ENCODE measurements at regions not wholly inside any gene's neighbourhood (a gene's known extent, or its start where the extent isn't known, plus 50 kb on each side); places are given as distances from the start of the nearest gene placed in this dataset.
"Not testable (repeated sequence)": the region's sequence is repeated elsewhere in the genome, so short reads cannot be mapped to it uniquely, and the experiment has no call there.

- not testable (repeated sequence) for DNase-seq
Observed at GRCh38 chr16:21422824-21423223, 144.7 kb upstream of the CRYM start.

DNA sequence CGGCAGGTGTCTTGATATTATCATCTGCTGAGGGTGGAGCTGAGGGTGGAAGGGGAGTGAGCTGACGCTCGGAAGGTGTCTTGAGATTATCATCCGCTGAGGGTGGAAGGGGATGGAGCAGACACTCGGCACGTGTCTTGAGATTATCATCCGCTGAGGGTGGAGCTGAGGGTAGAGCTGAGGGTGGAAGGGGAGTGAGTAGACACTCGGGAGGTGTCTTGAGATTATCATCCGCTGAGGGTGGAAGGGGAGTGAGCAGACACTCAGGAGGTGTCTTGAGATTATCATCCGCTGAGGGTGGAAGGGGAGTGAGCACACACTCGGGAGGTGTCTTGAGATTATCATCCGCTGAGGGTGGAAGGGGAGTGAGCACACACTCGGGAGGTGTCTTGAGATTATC lies 126.6 kb upstream of the CRYM start:
- not testable (repeated sequence) for DNase-seq

GRCh38 chr16:21397866-21398265 lies 119.8 kb upstream of the CRYM start:
- DNase-seq: not testable (repeated sequence)

GRCh38 chr16:21396545-21396944 lies 118.5 kb upstream of the CRYM start:
- not testable (repeated sequence) for DNase-seq

GRCh38 chr16:21390634-21391033 lies 112.5 kb upstream of the CRYM start:
- not testable (repeated sequence) for DNase-seq

GRCh38 chr16:21389860-21390259 lies 111.8 kb upstream of the CRYM start:
- not testable (repeated sequence) for DNase-seq

DNA sequence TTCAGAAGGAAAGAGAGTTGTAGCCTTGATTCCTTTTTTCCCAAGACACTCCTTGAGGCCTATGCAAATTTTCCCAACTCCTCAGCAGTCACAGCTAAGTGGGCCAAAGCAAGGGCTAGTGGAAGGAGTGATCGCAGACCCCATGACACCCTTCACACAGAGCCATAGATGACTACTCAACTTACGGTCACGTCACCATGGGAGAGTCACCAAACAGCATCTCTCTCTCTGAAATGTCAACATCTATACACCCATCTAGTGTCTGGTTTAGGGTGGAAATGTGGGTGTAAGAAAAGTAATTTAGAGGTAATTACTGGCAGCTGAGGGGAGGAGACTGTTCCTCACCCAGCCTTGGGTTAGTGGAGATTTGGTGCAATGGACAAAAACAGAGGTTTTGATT lies 109.7 kb upstream of the CRYM start:
- not testable (repeated sequence) for DNase-seq

DNA sequence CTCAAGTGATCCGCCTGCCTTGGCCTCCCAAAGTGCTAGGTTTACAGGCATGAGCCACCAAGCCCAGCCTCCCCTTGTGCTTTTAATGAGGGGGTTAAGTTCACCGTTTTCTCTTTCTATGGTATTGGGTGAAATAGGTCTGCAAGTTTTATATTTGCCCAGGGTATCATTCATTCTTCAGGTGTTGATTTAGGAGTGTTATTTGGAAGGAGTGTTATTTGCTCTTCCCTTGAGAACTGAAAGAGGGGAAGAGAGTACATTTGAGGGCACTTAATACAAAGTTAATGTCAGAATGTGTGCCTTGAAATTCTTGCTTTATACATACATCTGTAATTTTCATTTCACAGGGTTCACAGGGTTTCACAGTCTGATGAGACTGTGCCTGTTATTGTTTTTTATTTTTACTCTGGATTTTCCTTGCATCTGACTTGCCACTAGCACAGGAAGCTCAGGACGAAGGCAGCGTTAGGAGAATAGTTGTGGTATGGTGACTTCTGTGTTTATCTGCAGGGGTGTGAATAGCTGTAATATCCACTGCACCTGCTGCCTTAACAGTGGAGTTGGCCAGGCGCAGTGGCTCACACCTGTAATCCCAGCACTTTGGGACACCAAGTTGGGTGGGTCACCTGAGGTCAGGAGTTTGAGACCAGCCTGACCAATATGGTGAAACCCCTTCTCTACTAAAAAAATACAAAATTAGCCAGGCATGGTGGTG lies 108.3 kb upstream of the CRYM start:
- not testable (repeated sequence) for DNase-seq

DNA sequence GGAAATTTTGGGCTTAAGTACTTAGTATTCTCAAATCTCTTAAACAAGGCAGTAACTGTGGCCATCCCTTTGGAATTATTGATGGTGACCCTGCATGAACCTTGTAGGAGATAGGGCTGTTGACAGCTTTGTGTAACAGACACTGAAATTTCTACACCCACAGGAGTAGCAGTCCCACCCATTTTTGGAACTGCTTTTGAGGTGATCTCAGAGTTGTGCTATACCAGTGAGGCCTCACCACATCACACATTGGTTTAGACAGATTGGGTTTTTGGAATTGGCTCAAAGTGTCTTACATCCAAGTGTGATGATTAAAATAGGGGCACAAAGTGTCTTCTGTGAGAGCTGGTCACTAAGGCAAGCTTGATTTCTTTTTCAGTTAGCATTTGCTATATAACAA lies 105.6 kb upstream of the CRYM start:
- DNase-seq: not testable (repeated sequence)

GRCh38 chr16:21379645-21380044 lies 101.6 kb upstream of the CRYM start:
- not testable (repeated sequence) for DNase-seq

- DNase-seq: not testable (repeated sequence)
Observed at GRCh38 chr16:21376196-21376899, 98.3 kb upstream of the CRYM start.

GRCh38 chr16:21375334-21375733 lies 97.2 kb upstream of the CRYM start:
- DNase-seq: not testable (repeated sequence)

GRCh38 chr16:21373454-21373853 lies 95.4 kb upstream of the CRYM start:
- not testable (repeated sequence) for DNase-seq

DNA sequence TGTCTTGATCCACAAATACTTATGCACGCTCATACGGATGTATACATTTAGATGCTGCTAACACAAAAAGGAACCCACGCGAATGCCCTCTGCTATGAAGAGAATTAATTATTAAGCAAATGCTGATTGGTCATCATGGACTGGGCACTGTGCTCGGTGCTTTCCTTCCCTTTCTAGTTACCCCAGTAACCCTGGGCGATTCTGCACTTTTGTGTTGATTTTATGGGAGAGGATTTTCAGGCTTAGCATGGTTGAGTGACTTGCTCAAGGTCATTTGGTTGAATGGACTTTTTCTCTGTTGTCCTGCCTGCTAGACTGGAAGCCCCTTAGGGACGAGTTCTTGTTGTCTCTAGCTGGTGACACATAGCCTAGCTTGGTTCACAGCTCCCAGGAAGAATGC lies 94.8 kb upstream of the CRYM start:
- not testable (repeated sequence) for DNase-seq

GRCh38 chr16:21372162-21372835 lies 94.2 kb upstream of the CRYM start:
- DNase-seq: not testable (repeated sequence)

DNA sequence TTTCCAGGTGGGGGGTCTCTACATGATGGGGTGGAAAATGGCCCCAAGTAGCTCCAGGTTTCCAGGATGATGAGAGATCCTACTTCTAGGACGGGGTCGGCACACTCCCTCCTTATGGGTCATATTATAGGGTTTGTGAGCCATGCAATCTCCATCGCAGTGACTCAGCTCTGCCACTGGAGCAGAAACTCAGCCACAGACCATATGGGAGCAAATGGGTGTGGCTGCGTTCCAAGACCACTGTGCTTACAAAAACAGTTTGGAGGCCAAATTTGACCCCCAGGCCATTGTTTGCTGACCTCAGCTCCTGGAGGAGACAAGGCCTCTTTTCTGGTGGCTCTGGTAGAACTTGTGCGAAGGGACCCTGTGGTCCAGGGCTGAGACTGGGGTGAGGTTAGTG lies 92.7 kb upstream of the CRYM start:
- not testable (repeated sequence) for DNase-seq

DNA sequence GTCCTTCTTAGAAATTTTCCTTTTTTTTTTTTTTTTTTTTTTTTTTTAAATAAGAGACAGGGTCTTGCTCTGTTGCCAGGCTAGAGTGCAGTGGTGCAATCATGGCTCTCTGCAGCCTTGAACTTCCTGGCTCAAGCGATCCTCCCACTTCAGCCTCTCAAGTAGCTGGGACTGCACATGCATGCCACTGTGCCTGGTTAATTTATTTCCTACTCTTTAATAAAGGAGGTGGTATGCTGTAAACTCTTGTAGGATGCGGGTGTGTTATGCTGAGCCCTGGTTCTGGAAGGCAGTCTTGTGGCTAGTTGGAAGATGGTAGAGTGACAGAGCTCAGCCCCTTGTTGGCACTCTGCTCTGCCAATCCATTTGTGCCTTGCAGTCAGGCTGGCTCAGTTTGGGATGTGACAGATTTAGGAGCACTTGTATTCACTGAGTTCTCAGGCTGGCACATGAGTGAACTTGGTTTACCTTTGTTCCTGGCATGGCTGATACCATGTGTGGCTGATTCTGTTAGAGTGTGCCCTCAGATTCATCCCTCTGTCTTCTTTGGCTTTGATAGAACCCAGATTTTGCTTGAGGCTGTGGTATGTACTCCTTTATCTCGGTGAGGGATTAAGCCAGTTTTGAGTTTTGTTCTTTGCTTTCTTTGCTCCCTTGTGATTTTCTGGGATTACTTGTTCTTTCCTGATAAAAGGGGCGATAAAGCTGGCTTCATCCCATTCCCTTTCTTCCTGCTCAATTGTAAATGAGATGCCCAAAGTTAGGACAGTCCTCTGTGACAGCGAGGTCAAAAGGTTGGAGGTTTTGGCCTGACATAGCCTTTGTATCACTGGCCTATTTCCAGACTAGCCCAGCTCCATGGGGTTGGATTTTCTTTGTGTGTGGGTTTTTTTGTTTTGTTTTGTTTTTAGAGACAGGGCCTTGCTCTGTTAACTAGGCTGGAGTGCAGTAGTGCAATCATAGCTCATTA lies 91.2 kb upstream of the CRYM start:
- DNase-seq: not testable (repeated sequence)

GRCh38 chr16:21367733-21368421 lies 89.8 kb upstream of the CRYM start:
- DNase-seq: not testable (repeated sequence)

DNA sequence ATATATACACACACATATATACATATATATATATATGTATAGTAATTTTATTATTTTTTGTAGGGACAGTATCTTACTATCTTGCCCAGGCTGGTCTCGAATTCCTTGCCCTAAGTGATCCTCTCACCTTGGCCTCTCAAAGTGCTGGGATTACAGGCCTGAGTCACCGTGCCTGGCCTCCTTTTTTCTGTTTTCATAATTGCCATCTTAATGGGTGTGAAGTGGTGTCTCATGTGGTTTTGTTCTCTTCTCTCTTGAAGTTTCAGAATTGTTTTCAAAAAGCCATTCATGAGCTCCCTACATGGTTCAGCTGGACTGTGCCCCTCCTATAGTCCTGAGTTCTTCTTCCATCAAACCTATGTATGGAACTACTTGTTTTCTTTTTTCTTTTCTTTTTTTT lies 88.9 kb upstream of the CRYM start:
- peak; percentile 36 for DNase-seq

DNA sequence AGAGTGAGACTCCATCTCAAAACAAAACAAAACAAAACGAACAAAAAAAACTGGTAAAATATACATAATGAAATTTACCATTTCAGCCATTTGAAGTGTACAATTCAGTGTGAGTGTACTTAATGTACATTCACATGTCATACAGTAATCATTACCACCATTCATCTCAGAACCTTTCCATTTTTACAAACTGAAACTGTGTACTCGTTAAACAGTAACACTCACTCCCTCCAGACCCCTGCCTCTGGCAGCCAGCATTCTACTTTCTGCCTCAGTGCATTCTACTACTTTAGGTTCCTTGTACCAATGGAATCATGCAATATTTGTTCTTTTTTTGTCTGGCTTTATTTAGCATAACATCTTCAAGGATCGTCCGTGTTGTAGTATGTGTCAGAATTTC lies 87.5 kb upstream of the CRYM start:
- not testable (repeated sequence) for DNase-seq

- DNase-seq: not testable (repeated sequence)
Observed at GRCh38 chr16:21363550-21364223, 85.6 kb upstream of the CRYM start.

Data from activated CD4-positive, alpha-beta T cell treated with anti-CD3 and anti-CD28 coated beads, Interleukin-2, Interleukin-6, amounts not matched to agents 100 ng/mL and 50 ng/mL, durations not matched to agents 16 hours and 8 hours (primary cell).